IgD-negative memory B cell (primary cell): ENCODE measurements at regions not wholly inside any gene's neighbourhood (a gene's known extent, or its start where the extent isn't known, plus 50 kb on each side); places are given as distances from the start of the nearest gene placed in this dataset.

Source experiments
- H3K27ac Mint-ChIP-seq, 3 donors: one replicate each; pipeline ENCODE4 v1.8.0; 2020 to 2022; ENCODE audit warnings: mild to moderate bottlenecking in 3 of 3, mixed read lengths in 3 of 3, moderate library complexity in 1 of 3
- H3K27me3 Mint-ChIP-seq: one replicate; pipeline ENCODE4 v1.8.0; 2021; ENCODE audit warnings: mixed read lengths
- H3K36me3 Mint-ChIP-seq: one replicate; pipeline ENCODE4 v1.8.0; 2020; ENCODE audit warnings: mild to moderate bottlenecking, mixed read lengths
- H3K4me1 Mint-ChIP-seq, 3 donors: one replicate each; pipeline ENCODE4 v1.8.0; 2020 to 2022; ENCODE audit warnings: mixed read lengths in 3 of 3, mild to moderate bottlenecking in 1 of 3
- H3K4me3 Mint-ChIP-seq, 4 donors: one replicate each; pipeline ENCODE4 v1.8.0; 2020 to 2022; ENCODE audit warnings: mild to moderate bottlenecking in 4 of 4, mixed read lengths in 4 of 4, moderate library complexity in 3 of 4
- H3K9me3 Mint-ChIP-seq, 3 donors: one replicate each; pipeline ENCODE4 v1.8.0; 2020 to 2021; ENCODE audit warnings: mixed read lengths in 3 of 3, mild to moderate bottlenecking in 1 of 3

GRCh38 chr21:39109596-39110210 lies 73.5 kb downstream of the PSMG1 start:
- Mint-ChIP-seq H3K4me3 (no peak overlapping the region), H3K36me3 (no peaks in the 10 kb centered on the region), H3K27me3 (peaks cover 2% of the 10 kb centered on the region), H3K9me3 (no peaks in the 10 kb centered on the region), H3K4me1 (no peaks in the 10 kb centered on the region), H3K27ac (no peak overlapping the region)

GRCh38 chr21:39109163-39109530 lies 74.1 kb downstream of the PSMG1 start:
- Mint-ChIP-seq H3K4me1 (no peaks in the 10 kb centered on the region), H3K9me3 (no peaks in the 10 kb centered on the region), H3K27ac (no peak overlapping the region), H3K4me3 (no peak overlapping the region), H3K27me3 (peaks cover 2% of the 10 kb centered on the region), H3K36me3 (no peaks in the 10 kb centered on the region)

GRCh38 chr21:39108291-39109162 lies 74.7 kb downstream of the PSMG1 start:
- Mint-ChIP-seq H3K27me3 (peaks cover 5% of the 10 kb centered on the region), H3K4me3 (no peak overlapping the region), H3K9me3 (no peaks in the 10 kb centered on the region), H3K27ac (peak overlapping the region in 1 of 3 donors; percentile 64), H3K4me1 (no peaks in the 10 kb centered on the region), H3K36me3 (no peaks in the 10 kb centered on the region)

GRCh38 chr21:39107739-39108138 lies 75.5 kb downstream of the PSMG1 start:
- Mint-ChIP-seq H3K27me3 (peaks cover 9% of the 10 kb centered on the region), H3K9me3 (no peaks in the 10 kb centered on the region), H3K36me3 (no peaks in the 10 kb centered on the region), H3K4me1 (no peaks in the 10 kb centered on the region), H3K27ac (no peak overlapping the region), H3K4me3 (no peak overlapping the region)

GRCh38 chr21:39106881-39107462 lies 76.3 kb downstream of the PSMG1 start:
- Mint-ChIP-seq H3K27me3 (peaks cover 9% of the 10 kb centered on the region), H3K27ac (no peak overlapping the region), H3K4me1 (no peaks in the 10 kb centered on the region), H3K4me3 (no peak overlapping the region), H3K36me3 (no peaks in the 10 kb centered on the region), H3K9me3 (no peaks in the 10 kb centered on the region)

GRCh38 chr21:39105836-39106235 lies 77.4 kb downstream of the PSMG1 start:
- Mint-ChIP-seq H3K27me3 (peaks cover 9% of the 10 kb centered on the region), H3K36me3 (no peaks in the 10 kb centered on the region), H3K27ac (no peak overlapping the region), H3K4me3 (no peak overlapping the region), H3K9me3 (no peaks in the 10 kb centered on the region), H3K4me1 (no peaks in the 10 kb centered on the region)

- Mint-ChIP-seq H3K4me1 (no peaks in the 10 kb centered on the region), H3K9me3 (no peaks in the 10 kb centered on the region), H3K27ac (no peak overlapping the region), H3K36me3 (no peaks in the 10 kb centered on the region), H3K27me3 (peaks cover 9% of the 10 kb centered on the region), H3K4me3 (no peak overlapping the region)
Observed at GRCh38 chr21:39105341-39105765, 77.9 kb downstream of the PSMG1 start.

- Mint-ChIP-seq H3K36me3 (no peaks in the 10 kb centered on the region), H3K27me3 (peaks cover 9% of the 10 kb centered on the region), H3K27ac (no peak overlapping the region), H3K9me3 (no peaks in the 10 kb centered on the region), H3K4me3 (no peak overlapping the region), H3K4me1 (no peaks in the 10 kb centered on the region)
Observed at GRCh38 chr21:39104911-39105310, 78.3 kb downstream of the PSMG1 start.

- H3K9me3 Mint-ChIP-seq: no peaks in the 10 kb centered on the region
- H3K4me1 Mint-ChIP-seq: no peaks in the 10 kb centered on the region
- H3K36me3 Mint-ChIP-seq: no peaks in the 10 kb centered on the region
- no peak overlapping the region for H3K27ac Mint-ChIP-seq
- H3K4me3 Mint-ChIP-seq: no peak overlapping the region
- peaks cover 7% of the 10 kb centered on the region for H3K27me3 Mint-ChIP-seq
Observed at GRCh38 chr21:39103689-39104088, 79.6 kb downstream of the PSMG1 start.

- Mint-ChIP-seq H3K27ac (peak overlapping the region in 1 of 3 donors; percentile 36), H3K4me3 (no peak overlapping the region), H3K27me3 (peaks cover 9% of the 10 kb centered on the region), H3K36me3 (no peaks in the 10 kb centered on the region), H3K4me1 (no peaks in the 10 kb centered on the region), H3K9me3 (no peaks in the 10 kb centered on the region)
Observed at GRCh38 chr21:39099859-39100258, 83.4 kb downstream of the PSMG1 start.

- Mint-ChIP-seq H3K27me3 (peaks cover 8% of the 10 kb centered on the region), H3K4me3 (no peak overlapping the region), H3K9me3 (no peaks in the 10 kb centered on the region), H3K27ac (no peak overlapping the region), H3K4me1 (peaks cover 0 to 7% (median 2%) of the 10 kb centered on the region in 3 donors), H3K36me3 (peaks cover 1% of the 10 kb centered on the region)
Observed at GRCh38 chr21:39098696-39099200, 84.5 kb downstream of the PSMG1 start.

GRCh38 chr21:39097981-39098380 lies 85.3 kb downstream of the PSMG1 start:
- Mint-ChIP-seq H3K27ac (peak overlapping the region in 1 of 3 donors; percentile 80), H3K9me3 (no peaks in the 10 kb centered on the region), H3K36me3 (peaks cover 1% of the 10 kb centered on the region), H3K27me3 (peaks cover 3% of the 10 kb centered on the region), H3K4me1 (peaks cover 0 to 7% (median 6%) of the 10 kb centered on the region in 3 donors), H3K4me3 (no peak overlapping the region)

- H3K9me3 Mint-ChIP-seq: no peaks in the 10 kb centered on the region
- no peak overlapping the region for H3K4me3 Mint-ChIP-seq
- peak overlapping the region in 1 of 3 donors; percentile 80 for H3K27ac Mint-ChIP-seq
- H3K4me1 Mint-ChIP-seq: peaks cover 0 to 7% (median 6%) of the 10 kb centered on the region in 3 donors
- peaks cover 3% of the 10 kb centered on the region for H3K27me3 Mint-ChIP-seq
- H3K36me3 Mint-ChIP-seq: peaks cover 1% of the 10 kb centered on the region
Observed at GRCh38 chr21:39097335-39097861, 85.9 kb downstream of the PSMG1 start.

- Mint-ChIP-seq H3K27me3 (peaks cover 3% of the 10 kb centered on the region), H3K27ac (no peak overlapping the region), H3K36me3 (peaks cover 1% of the 10 kb centered on the region), H3K4me1 (peaks cover 0 to 7% (median 6%) of the 10 kb centered on the region in 3 donors), H3K9me3 (no peaks in the 10 kb centered on the region), H3K4me3 (no peak overlapping the region)
Observed at GRCh38 chr21:39096754-39097153, 86.5 kb downstream of the PSMG1 start.

GRCh38 chr21:39095681-39096080 lies 87.6 kb downstream of the PSMG1 start:
- Mint-ChIP-seq H3K36me3 (peaks cover 1% of the 10 kb centered on the region), H3K27me3 (peaks cover 3% of the 10 kb centered on the region), H3K9me3 (no peaks in the 10 kb centered on the region), H3K4me1 (peaks cover 0 to 7% (median 6%) of the 10 kb centered on the region in 3 donors), H3K4me3 (no peak overlapping the region), H3K27ac (no peak overlapping the region)
